ENCODE measurements at regions not wholly inside any gene's neighbourhood (a gene's known extent, or its start where the extent isn't known, plus 50 kb on each side); places are given as distances from the start of the nearest gene placed in this dataset.

DNA sequence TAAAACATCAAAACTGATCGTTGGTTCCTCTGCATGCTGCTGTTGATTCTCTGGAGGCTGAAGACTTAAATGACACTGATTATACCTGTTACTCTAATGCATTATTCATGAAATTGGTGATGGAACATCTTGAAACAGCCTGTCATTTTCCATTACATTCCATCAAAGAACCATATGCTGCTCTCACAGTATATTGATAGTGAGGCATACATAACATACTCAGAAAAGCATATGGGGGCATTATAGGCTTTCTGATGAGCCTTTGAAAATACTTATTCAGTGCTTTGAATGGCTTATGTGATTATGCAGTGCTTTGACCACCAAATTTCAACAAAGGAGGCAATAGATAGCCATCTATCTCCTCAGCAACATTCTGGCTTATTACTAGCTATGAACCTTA lies 392.1 kb downstream of the CDH19 start:
- TF ChIP-seq POLR2A (IDR thresholded peaks at IDR 0.05) (no peak), POLR2AphosphoS5 (IDR thresholded peaks at IDR 0.05) (no peak)
- TF ChIP-seq, protein P1, sequence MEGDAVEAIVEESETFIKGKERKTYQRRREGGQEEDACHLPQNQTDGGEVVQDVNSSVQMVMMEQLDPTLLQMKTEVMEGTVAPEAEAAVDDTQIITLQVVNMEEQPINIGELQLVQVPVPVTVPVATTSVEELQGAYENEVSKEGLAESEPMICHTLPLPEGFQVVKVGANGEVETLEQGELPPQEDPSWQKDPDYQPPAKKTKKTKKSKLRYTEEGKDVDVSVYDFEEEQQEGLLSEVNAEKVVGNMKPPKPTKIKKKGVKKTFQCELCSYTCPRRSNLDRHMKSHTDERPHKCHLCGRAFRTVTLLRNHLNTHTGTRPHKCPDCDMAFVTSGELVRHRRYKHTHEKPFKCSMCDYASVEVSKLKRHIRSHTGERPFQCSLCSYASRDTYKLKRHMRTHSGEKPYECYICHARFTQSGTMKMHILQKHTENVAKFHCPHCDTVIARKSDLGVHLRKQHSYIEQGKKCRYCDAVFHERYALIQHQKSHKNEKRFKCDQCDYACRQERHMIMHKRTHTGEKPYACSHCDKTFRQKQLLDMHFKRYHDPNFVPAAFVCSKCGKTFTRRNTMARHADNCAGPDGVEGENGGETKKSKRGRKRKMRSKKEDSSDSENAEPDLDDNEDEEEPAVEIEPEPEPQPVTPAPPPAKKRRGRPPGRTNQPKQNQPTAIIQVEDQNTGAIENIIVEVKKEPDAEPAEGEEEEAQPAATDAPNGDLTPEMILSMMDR (IDR thresholded peaks at IDR 0.05 in 8 of 11, conservative IDR thresholded peaks at IDR 0.05 in 3 of 11): no peak
